Neural progenitor cell (in vitro differentiated cells): ENCODE measurements at regions not wholly inside any gene's neighbourhood (a gene's known extent, or its start where the extent isn't known, plus 50 kb on each side); places are given as distances from the start of the nearest gene placed in this dataset.

ENCODE experiments used
- DNase-seq: peaks from one replicate; pipeline ENCODE4 v3.0.0-alpha.2; 2016; ENCODE audit warnings: low spot score
- H2AFZ ChIP-seq: fragments of 200-600 bp; sonication (generic); replicated peaks from 2 replicates; pipeline ENCODE4 v1.6.1; 2016; ENCODE audit warnings: antibody characterized with exemption
- H3F3A ChIP-seq: fragments of 200-600 bp; sonication (generic); 2 replicates; pipeline ENCODE4 v1.6.1; 2016; ENCODE audit warnings: antibody characterized with exemption, low read depth
- H3K27ac ChIP-seq: fragments of 200-600 bp; sonication (generic); 2 replicates; pipeline ENCODE4 v1.5.1; 2016; ENCODE audit warnings: mild to moderate bottlenecking
- H3K27me3 ChIP-seq: fragments of 200-600 bp; sonication (generic); 2 replicates; pipeline ENCODE4 v1.6.1; 2016; ENCODE audit warnings: mild to moderate bottlenecking, moderate library complexity
- H3K36me3 ChIP-seq: fragments of 200-600 bp; sonication (generic); 2 replicates; pipeline ENCODE4 v1.5.1; 2016
- H3K4me1 ChIP-seq: fragments of 200-600 bp; sonication (generic); 2 replicates; pipeline ENCODE4 v1.6.1; 2016; ENCODE audit warnings: mixed run types
- H3K4me2 ChIP-seq: fragments of 200-600 bp; sonication (generic); 2 replicates; pipeline ENCODE4 v1.6.1; 2016
- H3K4me3 ChIP-seq: fragments of 200-600 bp; sonication (generic); 2 replicates; pipeline ENCODE4 v1.5.1; 2016
- H3K79me2 ChIP-seq: fragments of 200-600 bp; sonication (generic); 2 replicates; pipeline ENCODE4 v1.6.1; 2016; ENCODE audit warnings: low read depth
- H3K9ac ChIP-seq: fragments of 200-600 bp; sonication (generic); 2 replicates; pipeline ENCODE4 v1.6.1; 2016
- H3K9me3 ChIP-seq: fragments of 200-600 bp; sonication (generic); 2 replicates; pipeline ENCODE4 v1.5.1; 2016; ENCODE audit warnings: low read depth
- H4K20me1 ChIP-seq: fragments of 200-600 bp; sonication (generic); 2 replicates; pipeline ENCODE4 v1.6.1; 2016; ENCODE audit warnings: low read depth
- H3K27ac Mint-ChIP-seq: 3 replicates; pipeline ENCODE4 v1.8.0; 2021; ENCODE audit warnings: mixed read lengths
- H3K27me3 Mint-ChIP-seq: 2 replicates; pipeline ENCODE4 v1.8.0; 2022; ENCODE audit warnings: low read depth, mild to moderate bottlenecking, inconsistent platforms, moderate library complexity, mixed read lengths; ENCODE audit not compliant: insufficient read depth
- H3K36me3 Mint-ChIP-seq: 3 replicates; pipeline ENCODE4 v1.8.0; 2021; ENCODE audit warnings: mixed read lengths
- H3K4me1 Mint-ChIP-seq: 3 replicates; pipeline ENCODE4 v1.8.0; 2021; ENCODE audit warnings: mixed read lengths
- H3K4me3 Mint-ChIP-seq: 3 replicates; pipeline ENCODE4 v1.8.0; 2021; ENCODE audit warnings: mild to moderate bottlenecking, moderate library complexity, mixed read lengths
- H3K9me3 Mint-ChIP-seq: 3 replicates; pipeline ENCODE4 v1.8.0; 2020; ENCODE audit warnings: mixed read lengths
- EZH2 ChIP-seq: fragments of 200-600 bp; sonication (generic); IDR thresholded peaks from 2 replicates; pipeline ENCODE4 v1.6.1; 2017; ENCODE audit warnings: antibody characterized with exemption, mild to moderate bottlenecking, moderate library complexity
- EZH2phosphoT487 ChIP-seq: fragments of 200-600 bp; sonication (generic); IDR thresholded peaks from 2 replicates; pipeline ENCODE4 v1.6.1; 2017; ENCODE audit warnings: antibody characterized with exemption
- TF ChIP-seq, protein P1 (sequence below): fragments of 200-600 bp; sonication (generic); IDR thresholded peaks from 2 replicates; pipeline ENCODE4 v1.5.1; 2017; ENCODE audit warnings: antibody characterized with exemption, mild to moderate bottlenecking

DNA sequence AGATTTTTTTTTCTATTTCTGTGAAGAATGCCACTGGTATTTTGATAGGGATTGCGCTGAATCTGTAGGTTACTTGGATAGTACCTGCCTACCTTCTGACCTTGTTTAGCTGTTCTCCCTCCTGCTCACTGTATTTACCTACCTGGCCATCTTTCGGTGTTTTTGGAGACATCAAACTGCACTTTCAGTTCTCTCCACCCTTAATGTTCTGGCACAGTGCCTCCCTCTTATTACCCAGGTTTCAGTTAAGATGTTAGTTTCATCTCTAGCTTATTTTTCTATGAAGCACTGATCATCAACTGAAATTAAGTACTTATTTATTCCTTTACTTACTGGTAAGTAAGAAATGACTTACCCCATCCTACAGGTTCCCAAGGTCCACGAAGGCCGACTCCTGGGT lies 74.4 kb upstream of the KLHL25 start:
- DNase-seq, result no peak
- Mint-ChIP-seq H3K9me3 (no peaks in the 10 kb centered on the region), H3K4me3 (no peak overlapping the region), H3K4me1 (peaks cover 13% of the 10 kb centered on the region), H3K27ac (no peak overlapping the region), H3K36me3 (no peaks in the 10 kb centered on the region), H3K27me3 (peaks cover 8% of the 10 kb centered on the region)
- TF ChIP-seq EZH2phosphoT487, result no peak
- no peak for TF ChIP-seq EZH2
- TF ChIP-seq, protein P1, sequence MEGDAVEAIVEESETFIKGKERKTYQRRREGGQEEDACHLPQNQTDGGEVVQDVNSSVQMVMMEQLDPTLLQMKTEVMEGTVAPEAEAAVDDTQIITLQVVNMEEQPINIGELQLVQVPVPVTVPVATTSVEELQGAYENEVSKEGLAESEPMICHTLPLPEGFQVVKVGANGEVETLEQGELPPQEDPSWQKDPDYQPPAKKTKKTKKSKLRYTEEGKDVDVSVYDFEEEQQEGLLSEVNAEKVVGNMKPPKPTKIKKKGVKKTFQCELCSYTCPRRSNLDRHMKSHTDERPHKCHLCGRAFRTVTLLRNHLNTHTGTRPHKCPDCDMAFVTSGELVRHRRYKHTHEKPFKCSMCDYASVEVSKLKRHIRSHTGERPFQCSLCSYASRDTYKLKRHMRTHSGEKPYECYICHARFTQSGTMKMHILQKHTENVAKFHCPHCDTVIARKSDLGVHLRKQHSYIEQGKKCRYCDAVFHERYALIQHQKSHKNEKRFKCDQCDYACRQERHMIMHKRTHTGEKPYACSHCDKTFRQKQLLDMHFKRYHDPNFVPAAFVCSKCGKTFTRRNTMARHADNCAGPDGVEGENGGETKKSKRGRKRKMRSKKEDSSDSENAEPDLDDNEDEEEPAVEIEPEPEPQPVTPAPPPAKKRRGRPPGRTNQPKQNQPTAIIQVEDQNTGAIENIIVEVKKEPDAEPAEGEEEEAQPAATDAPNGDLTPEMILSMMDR, result no peak
- Histone ChIP-seq H3K9me3 (no peaks in the 10 kb centered on the region), H3K9ac (no peak overlapping the region), H2AFZ (no peak overlapping the region), H3K4me1 (peaks cover 13% of the 10 kb centered on the region), H3K27ac (no peak overlapping the region), H3K4me2 (no peak overlapping the region), H3F3A (no peaks in the 10 kb centered on the region), H4K20me1 (no peaks in the 10 kb centered on the region), H3K4me3 (no peak overlapping the region), H3K36me3 (no peaks in the 10 kb centered on the region), H3K27me3 (no peaks in the 10 kb centered on the region), H3K79me2 (no peaks in the 10 kb centered on the region)

GRCh38 chr15:85870216-85871014 lies 75.7 kb upstream of the KLHL25 start:
- no peak overlapping the region for H2AFZ ChIP-seq
- H3K27me3 ChIP-seq, result no peaks in the 10 kb centered on the region
- H3F3A ChIP-seq, result no peaks in the 10 kb centered on the region
- Mint-ChIP-seq H3K9me3 (no peaks in the 10 kb centered on the region), H3K4me3 (no peak overlapping the region), H3K36me3 (no peaks in the 10 kb centered on the region), H3K4me1 (peaks cover 5% of the 10 kb centered on the region), H3K27me3 (peaks cover 8% of the 10 kb centered on the region), H3K27ac (no peak overlapping the region)
- H3K4me2 ChIP-seq, result no peak overlapping the region
- H3K4me3 ChIP-seq, result no peak overlapping the region
- no peaks in the 10 kb centered on the region for H4K20me1 ChIP-seq
- H3K9me3 ChIP-seq, result no peaks in the 10 kb centered on the region
- H3K36me3 ChIP-seq, result no peaks in the 10 kb centered on the region
- DNase-seq, result no peak
- no peaks in the 10 kb centered on the region for H3K79me2 ChIP-seq
- no peak for TF ChIP-seq EZH2
- no peak overlapping the region for H3K9ac ChIP-seq
- H3K27ac ChIP-seq, result no peak overlapping the region
- peaks cover 6% of the 10 kb centered on the region for H3K4me1 ChIP-seq

DNA sequence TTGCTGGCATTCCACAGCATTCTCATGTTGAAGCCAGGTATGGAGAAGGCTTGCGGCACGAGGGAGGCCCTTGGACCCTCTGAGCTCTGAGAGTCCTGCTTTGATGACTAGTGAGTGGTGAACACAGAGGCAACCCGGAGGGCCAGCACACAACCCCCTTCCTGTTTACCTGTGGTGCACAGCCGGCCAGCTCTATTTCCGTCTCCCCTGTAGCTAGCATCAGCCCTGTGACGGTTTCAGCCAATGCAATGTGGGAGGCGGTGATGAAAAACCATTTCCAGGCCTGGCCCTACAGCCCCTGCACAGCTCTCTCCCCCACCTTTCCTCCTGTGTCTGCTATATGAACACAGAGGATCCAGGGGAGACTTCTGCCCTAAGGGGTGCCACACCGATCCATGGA lies 76.8 kb upstream of the KLHL25 start:
- no peak overlapping the region for H3K27ac ChIP-seq
- H4K20me1 ChIP-seq, result no peaks in the 10 kb centered on the region
- Mint-ChIP-seq H3K4me3 (no peak overlapping the region), H3K36me3 (no peaks in the 10 kb centered on the region), H3K27me3 (peaks cover 8% of the 10 kb centered on the region), H3K9me3 (no peaks in the 10 kb centered on the region), H3K27ac (no peak overlapping the region), H3K4me1 (peaks cover 3% of the 10 kb centered on the region)
- H3K4me3 ChIP-seq, result no peak overlapping the region
- peaks cover 4% of the 10 kb centered on the region for H3K4me1 ChIP-seq
- DNase-seq, result no peak
- H3K79me2 ChIP-seq, result no peaks in the 10 kb centered on the region
- no peaks in the 10 kb centered on the region for H3F3A ChIP-seq
- no peak for TF ChIP-seq EZH2phosphoT487
- no peak for TF ChIP-seq EZH2
- TF ChIP-seq, protein P1, result no peak
- no peaks in the 10 kb centered on the region for H3K27me3 ChIP-seq
- H3K9me3 ChIP-seq, result no peaks in the 10 kb centered on the region
- no peaks in the 10 kb centered on the region for H3K36me3 ChIP-seq
- no peak overlapping the region for H3K9ac ChIP-seq
- H2AFZ ChIP-seq, result no peak overlapping the region
- H3K4me2 ChIP-seq, result no peak overlapping the region

DNA sequence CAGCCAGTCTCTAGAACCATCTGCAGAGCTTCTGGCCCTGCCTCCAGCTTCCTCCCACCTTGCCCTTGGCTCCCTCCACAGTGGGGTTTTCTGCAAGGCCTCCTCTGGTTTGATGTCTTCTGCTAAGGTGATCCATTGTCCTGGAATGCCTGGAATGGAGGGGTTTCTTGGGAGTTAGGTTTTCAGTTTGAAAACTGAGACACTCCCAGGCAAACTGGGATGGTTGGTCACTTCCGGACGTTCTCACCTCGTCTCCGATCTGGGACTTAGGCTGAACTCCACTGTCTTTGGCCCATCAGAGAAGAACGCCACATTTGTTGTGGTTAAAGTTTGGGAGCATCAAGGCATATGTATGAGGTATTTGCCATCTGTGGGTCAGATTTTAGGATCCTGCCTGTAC lies 77.4 kb upstream of the KLHL25 start:
- H2AFZ ChIP-seq, result no peak overlapping the region
- TF ChIP-seq, protein P1, result no peak
- TF ChIP-seq EZH2 (no peak), EZH2phosphoT487 (no peak)
- H3F3A ChIP-seq, result no peaks in the 10 kb centered on the region
- no peaks in the 10 kb centered on the region for H3K79me2 ChIP-seq
- Mint-ChIP-seq H3K4me1 (peaks cover 3% of the 10 kb centered on the region), H3K4me3 (no peak overlapping the region), H3K36me3 (no peaks in the 10 kb centered on the region), H3K27me3 (peaks cover 8% of the 10 kb centered on the region), H3K27ac (no peak overlapping the region), H3K9me3 (no peaks in the 10 kb centered on the region)
- H4K20me1 ChIP-seq, result no peaks in the 10 kb centered on the region
- no peak for DNase-seq
- H3K4me2 ChIP-seq, result no peak overlapping the region
- H3K4me1 ChIP-seq, result peaks cover 4% of the 10 kb centered on the region
- H3K36me3 ChIP-seq, result no peaks in the 10 kb centered on the region
- no peak overlapping the region for H3K4me3 ChIP-seq
- no peaks in the 10 kb centered on the region for H3K27me3 ChIP-seq
- no peak overlapping the region for H3K27ac ChIP-seq
- H3K9me3 ChIP-seq, result no peaks in the 10 kb centered on the region
- H3K9ac ChIP-seq, result no peak overlapping the region
